ENCODE measurements at regions not wholly inside any gene's neighbourhood (a gene's known extent, or its start where the extent isn't known, plus 50 kb on each side); places are given as distances from the start of the nearest gene placed in this dataset.

DNA sequence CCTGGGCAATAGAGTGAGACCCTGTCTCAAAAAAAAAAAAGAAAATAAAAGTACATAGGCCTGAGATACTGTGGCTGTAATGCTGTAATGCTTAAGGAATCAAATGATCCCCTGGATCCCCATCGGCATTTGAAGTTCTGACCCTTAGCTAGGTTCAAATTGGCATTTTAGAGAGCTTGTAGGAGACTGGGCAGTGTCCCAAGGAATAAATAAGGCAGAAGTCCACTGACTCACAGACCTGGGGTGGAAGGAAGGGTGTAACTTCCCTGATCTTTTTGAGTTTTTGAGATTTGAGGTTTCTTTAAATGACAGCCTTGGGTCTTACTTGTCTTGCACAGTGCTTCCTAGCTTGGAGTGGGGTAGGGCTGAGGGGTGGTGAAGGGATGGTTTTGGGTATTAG, 553.7 kb downstream of the SLC4A3 start:
- no peak for DNase-seq

DNA sequence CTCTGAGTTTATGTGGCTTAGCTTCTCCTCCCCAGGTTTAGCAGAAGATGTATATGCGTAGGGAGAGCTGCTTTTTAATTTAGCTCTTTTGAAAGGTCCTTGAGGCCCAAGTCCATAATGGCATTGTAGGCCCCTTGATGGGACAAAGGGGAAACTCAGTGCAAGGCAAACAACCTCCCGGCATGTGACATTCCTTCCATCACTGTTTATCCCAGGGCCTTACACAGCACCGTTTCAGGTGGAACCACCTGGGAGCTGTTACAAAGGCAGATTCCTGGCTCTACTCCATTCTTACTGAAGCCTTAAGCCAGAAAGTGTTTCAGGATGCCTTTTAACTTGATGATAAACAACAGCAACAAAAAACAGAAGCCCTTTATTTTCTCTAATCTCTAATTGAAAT, 555.4 kb downstream of the SLC4A3 start:
- no peak for DNase-seq

- no peak for DNase-seq
Measured at GRCh38 chr2:220185766-220186305, 558.4 kb downstream of the SLC4A3 start.

DNA sequence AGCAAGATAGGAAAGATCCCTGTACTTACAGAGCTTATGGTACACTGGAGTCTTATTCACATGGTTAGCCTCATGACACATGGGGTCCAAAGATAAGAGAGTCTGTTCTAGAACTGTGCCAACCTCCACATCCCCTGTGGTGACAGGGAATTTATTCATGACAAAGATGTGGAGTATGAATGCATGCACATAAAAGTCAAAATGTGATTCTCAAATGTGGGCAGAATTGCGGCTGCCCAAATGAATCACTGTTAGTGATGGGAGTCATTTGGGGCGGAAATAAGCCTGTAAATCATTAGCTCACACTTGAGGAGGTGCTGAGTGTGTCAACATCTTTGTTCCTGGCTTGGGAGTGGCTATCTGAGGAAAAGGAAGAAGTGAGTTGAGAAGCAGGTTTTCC, 560.6 kb downstream of the SLC4A3 start:
- no peak for DNase-seq

GRCh38 chr2:220191031-220191430, 563.6 kb downstream of the SLC4A3 start:
- no peak for DNase-seq

DNA sequence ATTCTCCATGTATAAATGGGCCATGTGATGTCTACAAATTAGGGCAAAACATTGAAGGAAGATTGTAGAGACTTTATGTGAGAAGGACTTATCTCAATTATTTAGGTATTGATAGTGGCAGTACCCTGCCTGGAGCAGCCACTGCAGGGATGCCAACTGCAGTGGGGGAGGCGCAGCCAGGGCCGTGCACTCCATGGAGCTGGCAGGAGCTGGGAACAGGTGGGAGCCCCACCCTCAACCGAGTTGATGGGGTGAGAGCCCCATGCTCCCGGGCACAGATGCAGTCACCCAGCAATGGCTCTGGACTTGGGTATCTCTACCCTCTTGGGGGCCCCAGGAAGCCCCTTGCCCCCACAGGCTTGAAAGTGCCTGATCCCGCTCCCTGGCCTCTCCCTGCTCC, 564.3 kb downstream of the SLC4A3 start:
- DNase-seq = no peak

GRCh38 chr2:220192994-220193753, 565.7 kb downstream of the SLC4A3 start:
- DNase-seq = no peak

GRCh38 chr2:220194630-220195584, 567.5 kb downstream of the SLC4A3 start:
- no peak for DNase-seq

DNA sequence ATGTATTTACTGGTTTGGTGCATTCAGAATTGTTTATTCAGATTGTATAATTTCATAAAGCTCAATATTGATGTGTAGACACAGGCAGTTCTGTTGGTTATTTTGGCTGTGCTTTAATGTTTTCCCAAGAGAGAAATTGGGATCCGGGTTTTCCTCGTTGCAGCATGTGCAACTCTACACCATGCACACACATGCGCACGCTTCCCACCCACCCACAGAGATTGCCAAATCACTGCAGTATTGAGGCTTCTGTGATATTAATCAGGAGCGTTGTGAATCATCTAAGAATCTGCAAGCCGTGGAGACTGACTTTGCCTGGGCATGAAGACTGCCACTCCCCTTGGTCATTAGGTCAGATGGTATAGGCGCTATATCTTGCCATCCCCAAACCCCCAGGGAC, 571.5 kb downstream of the SLC4A3 start:
- no peak for DNase-seq

DNA sequence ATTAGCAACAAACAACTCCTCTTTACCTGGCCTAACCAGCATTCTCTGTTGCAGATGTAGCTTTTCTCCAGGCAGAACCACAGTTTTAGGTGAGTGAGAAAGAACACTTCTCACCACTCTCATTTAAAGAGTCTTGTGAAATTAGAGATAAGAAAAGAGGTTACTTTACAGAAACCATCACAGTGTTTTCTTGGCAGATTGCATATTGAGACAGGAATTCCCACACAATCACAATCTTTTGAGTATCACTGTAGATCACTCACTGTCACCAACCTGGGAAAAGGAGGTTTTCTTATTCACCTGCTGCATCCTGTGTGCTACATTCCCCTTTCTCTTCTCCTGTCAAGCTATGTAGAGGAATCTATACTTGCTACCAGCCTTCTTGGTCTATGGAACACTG, 574.6 kb downstream of the SLC4A3 start:
- DNase-seq = no peak

DNA sequence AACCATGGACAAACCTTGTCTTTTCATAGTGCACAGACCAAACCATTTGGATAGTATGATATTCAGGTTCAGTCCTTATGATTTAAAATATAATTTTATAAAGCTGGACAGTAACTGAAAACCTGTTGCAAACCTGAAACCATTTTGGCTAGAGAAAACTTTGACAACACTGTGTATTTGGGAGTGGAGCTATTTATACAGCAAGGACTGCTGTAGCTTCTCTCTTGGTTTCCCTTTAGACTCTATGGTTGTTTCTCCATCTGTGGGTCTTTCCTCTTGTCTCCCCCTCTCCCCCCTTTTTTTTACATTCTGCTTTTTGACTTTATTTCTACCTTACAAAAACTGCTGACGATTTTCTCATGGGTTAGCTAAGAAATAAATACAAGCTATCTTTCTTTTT, 581.7 kb downstream of the SLC4A3 start:
- DNase-seq = no peak

- no peak for DNase-seq
Measured at GRCh38 chr2:220209751-220210150, 582.3 kb downstream of the SLC4A3 start.

DNA sequence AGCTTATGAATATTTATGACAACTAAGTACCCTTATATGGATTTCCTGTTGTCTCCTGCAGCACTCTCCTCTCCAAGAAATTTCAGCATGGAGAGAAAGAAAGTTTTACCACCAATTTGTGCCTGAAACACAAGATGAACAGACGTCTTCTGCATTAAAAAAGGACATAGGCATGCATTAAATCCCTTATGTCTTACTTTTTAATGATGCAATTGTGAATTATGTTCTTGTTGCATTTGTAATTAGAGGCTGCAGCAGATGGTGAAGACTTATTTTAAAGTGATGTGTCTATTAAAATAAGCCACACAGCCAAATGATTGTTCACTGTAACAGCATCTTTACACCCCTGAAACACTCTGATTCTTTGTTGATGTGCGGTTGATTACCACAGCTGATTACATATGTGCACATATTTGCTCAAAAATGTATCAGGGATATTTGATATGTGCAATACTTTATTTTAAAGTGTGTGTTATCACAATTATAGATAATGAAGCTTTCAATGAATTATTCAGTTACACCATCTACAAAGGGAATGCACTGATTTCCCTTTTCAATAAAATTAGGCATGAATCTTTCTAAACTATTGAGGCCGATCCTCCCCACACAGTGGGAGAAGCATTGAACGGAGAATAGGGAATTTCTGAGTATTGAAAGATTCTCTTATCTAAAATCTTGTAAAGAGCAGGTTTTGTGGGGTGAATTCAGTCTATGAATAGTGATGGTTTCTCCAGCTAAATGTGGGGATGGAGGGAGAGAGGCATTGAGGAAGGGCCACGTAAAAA, 585.1 kb downstream of the SLC4A3 start:
- no peak for DNase-seq

DNA sequence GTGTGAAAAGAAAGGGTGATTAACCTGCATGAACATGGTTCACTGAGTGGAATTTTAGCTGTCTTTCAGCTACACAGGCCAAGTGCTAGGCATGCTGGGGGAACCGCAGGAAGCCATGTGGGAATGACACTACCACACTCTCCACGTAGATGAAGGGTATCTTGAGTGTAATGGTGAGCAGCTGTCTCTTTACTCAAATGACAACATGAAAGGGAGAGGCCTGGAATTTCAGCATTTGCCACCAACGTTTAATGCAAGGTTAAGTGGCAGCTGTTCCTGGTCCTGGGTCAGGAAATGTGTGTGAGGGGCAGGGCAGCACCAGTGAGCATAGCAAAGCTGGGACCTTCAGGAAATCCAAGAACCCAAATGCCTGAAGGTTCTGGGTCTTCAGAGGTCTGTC, 588.4 kb downstream of the SLC4A3 start:
- DNase-seq = peak; percentile 10 to 73 (median 45)

- peak in 2 of 3 experiments; percentile 4 to 31 for DNase-seq
Measured at GRCh38 chr2:220219371-220219770, 591.9 kb downstream of the SLC4A3 start.

GRCh38 chr2:220220009-220220408, 592.6 kb downstream of the SLC4A3 start:
- no peak for DNase-seq

DNA sequence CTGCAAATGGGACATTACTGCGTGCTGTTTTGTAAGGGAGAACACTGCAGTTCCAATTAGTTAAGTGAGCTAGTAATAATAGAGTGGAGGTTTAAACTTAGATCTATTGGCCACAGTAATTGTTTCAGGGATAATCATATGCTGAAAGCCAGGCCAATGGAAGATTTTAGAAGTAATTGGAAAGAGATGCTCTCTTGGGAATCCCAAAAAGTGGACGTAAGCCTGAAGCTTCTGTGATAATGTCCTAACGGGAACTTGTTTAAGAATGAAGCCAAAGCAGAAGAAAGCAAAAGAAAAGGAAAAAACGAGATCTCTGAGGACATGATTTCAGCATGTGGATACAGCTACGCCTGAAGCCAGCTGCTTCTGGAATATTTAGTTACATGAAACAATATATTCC, 594.6 kb downstream of the SLC4A3 start:
- DNase-seq = no peak

DNA sequence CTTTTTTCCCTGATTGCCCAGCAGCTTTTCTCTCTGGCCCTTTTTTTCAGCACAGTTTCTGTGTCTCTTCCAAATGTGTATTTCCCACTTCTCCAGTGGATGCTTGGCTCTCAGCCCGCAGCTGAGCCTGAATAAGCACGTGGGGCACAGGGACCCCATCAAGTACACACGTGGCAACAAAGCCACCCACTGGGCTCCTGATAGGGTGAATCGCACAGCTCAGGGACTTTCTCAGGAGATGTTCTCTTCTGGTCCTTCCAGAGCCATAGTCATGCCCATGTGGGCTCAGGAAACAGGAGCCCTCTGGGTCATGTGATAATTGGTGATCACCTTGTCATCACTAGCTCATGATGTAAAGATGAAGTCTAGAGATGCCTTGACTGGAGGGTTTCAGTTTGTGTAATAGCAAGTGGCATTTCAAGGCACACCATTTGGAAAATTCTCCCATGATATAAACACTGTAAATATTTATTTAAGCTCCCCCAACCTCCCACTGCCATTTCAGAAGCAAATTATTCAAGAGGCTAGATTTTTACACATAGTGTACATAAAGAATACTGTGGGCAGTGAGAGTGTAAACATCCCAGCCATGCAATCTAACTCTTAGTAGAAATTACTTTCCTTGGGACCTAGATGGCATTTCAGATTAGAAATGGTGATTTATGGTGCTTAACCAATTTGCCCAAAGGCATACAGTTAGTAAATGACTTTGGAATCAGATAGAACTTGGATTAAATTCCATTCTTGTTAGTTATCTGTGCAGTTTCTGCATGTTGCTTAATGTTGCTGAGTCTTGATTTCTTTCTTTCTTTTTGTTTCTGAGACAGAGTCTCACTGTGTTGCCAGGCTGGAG, 597.5 kb downstream of the SLC4A3 start:
- peak in 1 of 3 experiments; percentile 45 for DNase-seq

- no peak for DNase-seq
Measured at GRCh38 chr2:220226076-220226475, 598.6 kb downstream of the SLC4A3 start.

GRCh38 chr2:220226546-220226945, 599.1 kb downstream of the SLC4A3 start:
- no peak for DNase-seq

GRCh38 chr2:220227266-220227920, 600.0 kb downstream of the SLC4A3 start:
- DNase-seq = no peak

Data from NCI-H1417 (cell line).